HCT116 (cell line): ENCODE measurements at regions not wholly inside any gene's neighbourhood (a gene's known extent, or its start where the extent isn't known, plus 50 kb on each side); places are given as distances from the start of the nearest gene placed in this dataset.

ENCODE experiments used
- ATAC-seq: fragments of 200-7000 bp; cut with Tn5 transposase; 2 replicates; pipeline ENCODE4 v1.9.1; 2020; ENCODE audit warnings: mild to moderate bottlenecking, moderate library complexity
- BruUV-seq: library from RNA; stranded (reverse); fragments of 400-500 nt; replicated peaks from 2 replicates; lab custom pipeline; 2021; lab: Mats Ljungman, UMichigan
- CTCF ChIA-PET: fragments of 300-600 bp; sonication (Branson Sonifier 250); formaldehyde crosslinking; loops from one replicate; lab custom pipeline; 2021; ENCODE audit warnings: antibody characterized with exemption; lab: Charles Lee
- POLR2A ChIA-PET: fragments of 300-600, 350-600 bp; sonication (Branson Sonifier 250); formaldehyde crosslinking; loops from one replicate; lab custom pipeline; 2021; ENCODE audit warnings: antibody characterized with exemption; lab: Charles Lee
- RAD21 ChIA-PET, 2 experiments: fragments of 300-600 bp; sonication (Branson Sonifier 250); formaldehyde crosslinking; loops; one replicate each; lab custom pipeline; 2023; ENCODE audit warnings: low total read pairs in 2 of 2; ENCODE audit not compliant: uncharacterized antibody in 2 of 2, unreplicated experiment in 2 of 2, low non-redundant PET in 1 of 2; lab: Charles Lee
- DNase-seq: peaks from one replicate; pipeline ENCODE4 v3.0.0-alpha.2; 2010; ENCODE audit warnings: low read depth, low spot score
- H2AFZ ChIP-seq: fragments of 200-600 bp; shearing (Covaris generic), sonication (generic); 2 replicates; pipeline ENCODE4 v1.6.1; 2017; ENCODE audit warnings: low read depth, mixed run types, mixed read lengths, antibody characterized with exemption, low read length; ENCODE audit not compliant: poor library complexity, severe bottlenecking
- H3K27ac ChIP-seq: 2 replicates; pipeline ENCODE4 v1.5.1; 2012; ENCODE audit warnings: low read depth, low read length
- H3K27me3 ChIP-seq: fragments of 200-600 bp; sonication (generic); 2 replicates; pipeline ENCODE4 v1.6.1; 2016; ENCODE audit warnings: mixed run types, low read length, mixed read lengths; ENCODE audit not compliant: insufficient read depth
- H3K36me3 ChIP-seq, 2 experiments: fragments of 200-500 bp in 1 of 2; fragments of 200-600 bp in 1 of 2; sonication (Bioruptor generic) in 1 of 2; sonication (generic) in 1 of 2; 2 replicates each; pipeline versions ENCODE4 v1.5.1 to v1.6.1; 2014 to 2016; ENCODE audit warnings: low read length in 2 of 2, inconsistent platforms in 1 of 2, mixed read lengths in 1 of 2, mixed run types in 1 of 2; ENCODE audit not compliant: insufficient read depth in 2 of 2, control insufficient read depth in 1 of 2
- H3K4me1 ChIP-seq, 2 experiments: fragments of 200-600 bp in 1 of 2; sonication (generic) in 1 of 2; 2 replicates each; pipeline versions ENCODE4 v1.5.1 to v1.6.1; 2012 to 2017; ENCODE audit warnings: low read length in 2 of 2, inconsistent platforms in 1 of 2, mild to moderate bottlenecking in 1 of 2, mixed read lengths in 1 of 2, mixed run types in 1 of 2, moderate library complexity in 1 of 2; ENCODE audit not compliant: insufficient read depth in 2 of 2, control insufficient read depth in 1 of 2
- H3K4me2 ChIP-seq: fragments of 200-600 bp; sonication (generic); 2 replicates; pipeline ENCODE4 v1.6.1; 2017; ENCODE audit warnings: mixed run types, low read length, mixed read lengths
- H3K4me3 ChIP-seq, 2 experiments: fragments of 200-600 bp in 1 of 2; sonication (generic) in 1 of 2; replicated peaks in 1 of 2; 2 replicates each; pipeline ENCODE4 v1.5.1; 2011 to 2016; ENCODE audit warnings: low read length in 2 of 2, control low read depth in 1 of 2, low read depth in 1 of 2, mild to moderate bottlenecking in 1 of 2, mixed read lengths in 1 of 2, mixed run types in 1 of 2
- H3K79me2 ChIP-seq: fragments of 200-600 bp; sonication (generic); 2 replicates; pipeline ENCODE4 v1.6.1; 2017; ENCODE audit warnings: mild to moderate bottlenecking, mixed run types, low read length, moderate library complexity, mixed read lengths; ENCODE audit not compliant: insufficient read depth
- H3K9ac ChIP-seq: fragments of 200-600 bp; sonication (generic); 2 replicates; pipeline ENCODE4 v1.6.1; 2016; ENCODE audit warnings: low read length, mixed read lengths
- H3K9me2 ChIP-seq: fragments of 200-600 bp; sonication (generic), shearing (Covaris generic); 2 replicates; pipeline ENCODE4 v1.6.1; 2017; ENCODE audit warnings: mixed run types, mild to moderate bottlenecking, moderate library complexity; ENCODE audit not compliant: insufficient read depth
- H3K9me3 ChIP-seq, 2 experiments: fragments of 200-500 bp in 1 of 2; fragments of 200-600 bp in 1 of 2; sonication (Bioruptor generic) in 1 of 2; sonication (generic) in 1 of 2; 2 replicates each; pipeline ENCODE4 v1.6.1; 2014 to 2017; ENCODE audit warnings: low read length in 2 of 2, mixed read lengths in 2 of 2, inconsistent platforms in 1 of 2, low read depth in 1 of 2, mild to moderate bottlenecking in 1 of 2, mixed run types in 1 of 2, moderate library complexity in 1 of 2; ENCODE audit not compliant: control insufficient read depth in 1 of 2, insufficient read depth in 1 of 2
- H4K20me1 ChIP-seq: fragments of 200-600 bp; sonication (generic), shearing (Covaris generic); 2 replicates; pipeline ENCODE4 v1.6.1; 2017; ENCODE audit warnings: mixed run types, mild to moderate bottlenecking, moderate library complexity; ENCODE audit not compliant: insufficient read depth
- CBX3 ChIP-seq: IDR thresholded peaks from 2 replicates; pipeline ENCODE4 v1.6.1; 2012; ENCODE audit warnings: low read depth
- EZH2 ChIP-seq: fragments of 200-600 bp; sonication (generic); IDR thresholded peaks from 2 replicates; pipeline ENCODE4 v1.6.1; 2017; ENCODE audit warnings: antibody characterized with exemption, mixed run types
- EZH2phosphoT487 ChIP-seq: fragments of 200-600 bp; IDR thresholded peaks from 2 replicates; pipeline ENCODE4 v1.6.1; 2018; ENCODE audit warnings: antibody characterized with exemption, borderline replicate concordance
- FOSL1 ChIP-seq: IDR thresholded peaks from 2 replicates; pipeline ENCODE4 v1.6.1; 2012; ENCODE audit warnings: low read depth
- JUND ChIP-seq: IDR thresholded peaks from 2 replicates; pipeline ENCODE4 v1.6.1; 2012
- POLR2A ChIP-seq: IDR thresholded peaks from 2 replicates; pipeline ENCODE4 v1.7.0; 2011; ENCODE audit warnings: borderline replicate concordance; ENCODE audit not compliant: insufficient read depth, insufficient read length; ENCODE audit errors: extremely low read depth
- POLR2AphosphoS5 ChIP-seq: IDR thresholded peaks from 2 replicates; pipeline ENCODE4 v1.6.1; 2011; ENCODE audit warnings: mild to moderate bottlenecking, low read depth, low read length, moderate library complexity
- RAD21 ChIP-seq: IDR thresholded peaks from 2 replicates; pipeline ENCODE4 v1.6.1; 2012; ENCODE audit warnings: low read depth, mild to moderate bottlenecking
- SIN3A ChIP-seq: IDR thresholded peaks from 2 replicates; pipeline ENCODE4 v1.6.1; 2012; ENCODE audit warnings: low read depth
- SP1 ChIP-seq: IDR thresholded peaks from 2 replicates; pipeline ENCODE4 v1.6.1; 2012; ENCODE audit warnings: low read depth
- SRF ChIP-seq: IDR thresholded peaks from 2 replicates; pipeline ENCODE4 v1.6.1; 2012; ENCODE audit warnings: low read depth
- TCF7L2 ChIP-seq: IDR thresholded peaks from 2 replicates; pipeline ENCODE4 v1.7.0; 2011; ENCODE audit warnings: borderline replicate concordance, inconsistent platforms; ENCODE audit not compliant: insufficient read depth, insufficient read length; ENCODE audit errors: extremely low read depth
- YY1 ChIP-seq: IDR thresholded peaks from 2 replicates; pipeline ENCODE4 v1.6.1; 2011; ENCODE audit warnings: low read length, low read depth, moderate library complexity, mild to moderate bottlenecking; ENCODE audit not compliant: insufficient replicate concordance; ENCODE audit errors: extremely low read depth
- intact Hi-C: fragments of 100-400 bp; cut with micrococcal nuclease; formaldehyde crosslinking; loops from 2 replicates; pipeline ENCODE4 v1.10.0; 2022
- TF ChIP-seq, protein P1 (sequence below): IDR thresholded peaks from 2 replicates; pipeline ENCODE4 v1.6.1; 2012
- TF ChIP-seq, protein P2 (sequence below): IDR thresholded peaks from 2 replicates; pipeline ENCODE4 v1.6.1; 2012; ENCODE audit warnings: low read depth
- TF ChIP-seq, protein P3 (sequence below), 3 experiments: fragments of 200-600 bp in 1 of 3; sonication (generic) in 1 of 3; IDR thresholded peaks in 2 of 3; conservative IDR thresholded peaks in 1 of 3; 2 replicates each; pipeline ENCODE4 v1.5.1; 2012 to 2017; ENCODE audit warnings: low read depth in 2 of 3, low read length in 2 of 3, antibody characterized with exemption in 1 of 3, borderline replicate concordance in 1 of 3, control low read depth in 1 of 3, mild to moderate bottlenecking in 1 of 3, mixed read lengths in 1 of 3, mixed run types in 1 of 3, moderate library complexity in 1 of 3; ENCODE audit not compliant: insufficient read depth in 1 of 3

DNA sequence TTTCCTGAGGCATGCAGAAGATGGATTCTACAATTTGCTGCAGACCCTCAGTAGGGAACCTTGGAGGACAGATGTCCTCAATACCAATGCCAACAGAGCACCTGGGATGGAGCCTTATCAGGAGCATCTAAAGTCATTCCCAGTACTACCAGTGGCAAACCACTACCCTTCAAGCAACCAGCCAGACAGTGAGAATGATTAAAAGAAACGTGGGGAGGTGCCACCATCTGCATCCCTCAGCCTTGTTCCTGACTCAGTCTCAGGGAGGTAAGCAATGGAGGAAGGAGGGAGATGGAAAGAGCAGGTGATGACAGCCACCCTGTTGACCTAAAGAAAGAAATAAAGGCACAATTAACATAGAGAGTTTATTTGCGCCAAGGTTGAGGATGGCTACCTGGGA lies 175.2 kb upstream of the GRIN2B start (continued):
- TF ChIP-seq, protein P1, sequence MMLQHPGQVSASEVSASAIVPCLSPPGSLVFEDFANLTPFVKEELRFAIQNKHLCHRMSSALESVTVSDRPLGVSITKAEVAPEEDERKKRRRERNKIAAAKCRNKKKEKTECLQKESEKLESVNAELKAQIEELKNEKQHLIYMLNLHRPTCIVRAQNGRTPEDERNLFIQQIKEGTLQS = no peak
- no peak for TF ChIP-seq YY1
- no peak for TF ChIP-seq EZH2
- TF ChIP-seq CBX3 = no peak
- TF ChIP-seq, protein P2, sequence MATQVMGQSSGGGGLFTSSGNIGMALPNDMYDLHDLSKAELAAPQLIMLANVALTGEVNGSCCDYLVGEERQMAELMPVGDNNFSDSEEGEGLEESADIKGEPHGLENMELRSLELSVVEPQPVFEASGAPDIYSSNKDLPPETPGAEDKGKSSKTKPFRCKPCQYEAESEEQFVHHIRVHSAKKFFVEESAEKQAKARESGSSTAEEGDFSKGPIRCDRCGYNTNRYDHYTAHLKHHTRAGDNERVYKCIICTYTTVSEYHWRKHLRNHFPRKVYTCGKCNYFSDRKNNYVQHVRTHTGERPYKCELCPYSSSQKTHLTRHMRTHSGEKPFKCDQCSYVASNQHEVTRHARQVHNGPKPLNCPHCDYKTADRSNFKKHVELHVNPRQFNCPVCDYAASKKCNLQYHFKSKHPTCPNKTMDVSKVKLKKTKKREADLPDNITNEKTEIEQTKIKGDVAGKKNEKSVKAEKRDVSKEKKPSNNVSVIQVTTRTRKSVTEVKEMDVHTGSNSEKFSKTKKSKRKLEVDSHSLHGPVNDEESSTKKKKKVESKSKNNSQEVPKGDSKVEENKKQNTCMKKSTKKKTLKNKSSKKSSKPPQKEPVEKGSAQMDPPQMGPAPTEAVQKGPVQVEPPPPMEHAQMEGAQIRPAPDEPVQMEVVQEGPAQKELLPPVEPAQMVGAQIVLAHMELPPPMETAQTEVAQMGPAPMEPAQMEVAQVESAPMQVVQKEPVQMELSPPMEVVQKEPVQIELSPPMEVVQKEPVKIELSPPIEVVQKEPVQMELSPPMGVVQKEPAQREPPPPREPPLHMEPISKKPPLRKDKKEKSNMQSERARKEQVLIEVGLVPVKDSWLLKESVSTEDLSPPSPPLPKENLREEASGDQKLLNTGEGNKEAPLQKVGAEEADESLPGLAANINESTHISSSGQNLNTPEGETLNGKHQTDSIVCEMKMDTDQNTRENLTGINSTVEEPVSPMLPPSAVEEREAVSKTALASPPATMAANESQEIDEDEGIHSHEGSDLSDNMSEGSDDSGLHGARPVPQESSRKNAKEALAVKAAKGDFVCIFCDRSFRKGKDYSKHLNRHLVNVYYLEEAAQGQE = no peak
- TF ChIP-seq RAD21 = no peak
- TF ChIP-seq TCF7L2 = no peak
- TF ChIP-seq POLR2AphosphoS5 = no peak

DNA sequence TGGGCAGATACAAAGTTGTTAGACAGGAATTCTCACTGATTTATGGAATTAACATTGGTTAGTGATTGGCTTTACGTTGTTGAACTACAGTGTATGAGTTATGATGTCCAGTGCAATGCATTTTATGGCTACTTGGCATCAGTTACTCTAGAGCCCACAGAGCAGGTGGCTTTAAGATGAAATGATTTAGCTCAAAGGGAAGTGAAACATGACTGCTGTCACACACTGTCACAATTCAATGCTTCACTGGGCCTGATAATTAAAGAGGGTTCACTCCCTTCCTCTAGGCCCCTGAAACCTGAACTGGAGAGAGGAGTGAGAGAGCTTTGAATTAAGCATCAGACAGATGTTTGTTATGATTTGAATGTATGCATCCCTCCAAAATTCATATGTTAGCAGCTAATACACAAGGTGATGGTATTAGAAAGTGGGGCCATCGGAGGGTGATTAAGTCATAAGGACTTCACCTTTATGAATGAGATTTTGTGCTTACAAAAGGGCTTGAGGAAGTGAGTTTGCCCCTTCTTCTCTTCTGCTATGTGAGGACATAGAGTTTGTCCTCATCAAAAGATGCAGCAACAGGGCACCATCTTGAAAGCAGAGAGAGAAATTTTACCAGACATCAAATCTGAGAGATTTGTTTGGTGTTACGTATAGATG lies 175.8 kb upstream of the GRIN2B start:
- H3K4me2 ChIP-seq = no peak overlapping the region
- H3K9me3 ChIP-seq = no peaks in the 10 kb centered on the region
- no peak overlapping the region for H3K4me3 ChIP-seq
- RAD21 ChIA-PET = no interaction called here
- no peaks in the 10 kb centered on the region for H3K79me2 ChIP-seq
- no peak overlapping the region for H2AFZ ChIP-seq
- intact Hi-C loops = no loop called here
- no peaks in the 10 kb centered on the region for H3K4me1 ChIP-seq
- DNase-seq = no peak
- no peaks in the 10 kb centered on the region for H4K20me1 ChIP-seq
- no peaks in the 10 kb centered on the region for H3K9me2 ChIP-seq
- no peak overlapping the region for H3K27ac ChIP-seq
- H3K36me3 ChIP-seq = no peaks in the 10 kb centered on the region
- CTCF ChIA-PET = no interaction called here
- no peak overlapping the region for H3K9ac ChIP-seq
- H3K27me3 ChIP-seq = no peaks in the 10 kb centered on the region
- no peak for ATAC-seq
- POLR2A ChIA-PET = no interaction called here
- BruUV-seq = no TSS peak
- no peak for TF ChIP-seq EZH2phosphoT487
- no peak for TF ChIP-seq POLR2A
- no peak for TF ChIP-seq SIN3A
- no peak for TF ChIP-seq FOSL1
- TF ChIP-seq SRF = no peak
- TF ChIP-seq, protein P2 = no peak
- TF ChIP-seq, protein P3, sequence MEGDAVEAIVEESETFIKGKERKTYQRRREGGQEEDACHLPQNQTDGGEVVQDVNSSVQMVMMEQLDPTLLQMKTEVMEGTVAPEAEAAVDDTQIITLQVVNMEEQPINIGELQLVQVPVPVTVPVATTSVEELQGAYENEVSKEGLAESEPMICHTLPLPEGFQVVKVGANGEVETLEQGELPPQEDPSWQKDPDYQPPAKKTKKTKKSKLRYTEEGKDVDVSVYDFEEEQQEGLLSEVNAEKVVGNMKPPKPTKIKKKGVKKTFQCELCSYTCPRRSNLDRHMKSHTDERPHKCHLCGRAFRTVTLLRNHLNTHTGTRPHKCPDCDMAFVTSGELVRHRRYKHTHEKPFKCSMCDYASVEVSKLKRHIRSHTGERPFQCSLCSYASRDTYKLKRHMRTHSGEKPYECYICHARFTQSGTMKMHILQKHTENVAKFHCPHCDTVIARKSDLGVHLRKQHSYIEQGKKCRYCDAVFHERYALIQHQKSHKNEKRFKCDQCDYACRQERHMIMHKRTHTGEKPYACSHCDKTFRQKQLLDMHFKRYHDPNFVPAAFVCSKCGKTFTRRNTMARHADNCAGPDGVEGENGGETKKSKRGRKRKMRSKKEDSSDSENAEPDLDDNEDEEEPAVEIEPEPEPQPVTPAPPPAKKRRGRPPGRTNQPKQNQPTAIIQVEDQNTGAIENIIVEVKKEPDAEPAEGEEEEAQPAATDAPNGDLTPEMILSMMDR (IDR thresholded peaks at IDR 0.05 in 2 of 3, conservative IDR thresholded peaks at IDR 0.05 in 1 of 3; ENCODE audit: borderline replicate concordance in 1 of 3, insufficient read depth in 1 of 3, low read depth in 2 of 3, low read length in 2 of 3) = no peak
- no peak for TF ChIP-seq JUND
- TF ChIP-seq, protein P1 = no peak
- TF ChIP-seq SP1 = no peak
